Sigmoid colon (tissue), 4 donors: ENCODE measurements at regions not wholly inside any gene's neighbourhood (a gene's known extent, or its start where the extent isn't known, plus 50 kb on each side); places are given as distances from the start of the nearest gene placed in this dataset.

Source experiments
- CTCF ChIP-seq, 4 experiments: fragments of 450-650 bp in 3 of 4; fragments of 200-600 bp in 1 of 4; IDR thresholded peaks; one replicate each; pipeline ENCODE4 v1.5.1; 2016 to 2019; ENCODE audit warnings: antibody characterized with exemption in 4 of 4, mild to moderate bottlenecking in 3 of 4, moderate library complexity in 2 of 4
- EP300 ChIP-seq, 4 donors: sonication (generic); formaldehyde crosslinking; IDR thresholded peaks; one replicate each; pipeline ENCODE4 v1.6.1; 2017; ENCODE audit warnings: antibody characterized with exemption in 4 of 4
- POLR2A ChIP-seq, 2 donors: fragments of 450-650 bp; IDR thresholded peaks; one replicate each; pipeline ENCODE4 v1.6.1; 2016; ENCODE audit warnings: antibody characterized with exemption in 2 of 2, mild to moderate bottlenecking in 2 of 2, moderate library complexity in 2 of 2
- POLR2AphosphoS5 ChIP-seq, 4 donors: sonication (generic); formaldehyde crosslinking; IDR thresholded peaks; one replicate each; pipeline ENCODE4 v1.6.1; 2017; ENCODE audit warnings: antibody characterized with exemption in 4 of 4

GRCh38 chr5:68368311-68369022 is 152.9 kb downstream of the PIK3R1 start:
- TF ChIP-seq CTCF (IDR thresholded peaks at IDR 0.05) = no peak
- TF ChIP-seq EP300 (IDR thresholded peaks at IDR 0.05) = no peak
- no peak for TF ChIP-seq POLR2A (IDR thresholded peaks at IDR 0.05)
- no peak for TF ChIP-seq POLR2AphosphoS5 (IDR thresholded peaks at IDR 0.05)
